Suprapubic skin (tissue), 3 donors: ENCODE measurements at regions not wholly inside any gene's neighbourhood (a gene's known extent, or its start where the extent isn't known, plus 50 kb on each side); places are given as distances from the start of the nearest gene placed in this dataset.

Experiments
- CTCF ChIP-seq, 2 donors: fragments of 200-600 bp in 1 of 2; fragments of 450-650 bp in 1 of 2; sonication (generic) in 1 of 2; IDR thresholded peaks; one replicate each; pipeline ENCODE4 v1.5.1; 2016 to 2019; ENCODE audit warnings: antibody characterized with exemption in 2 of 2, mild to moderate bottlenecking in 1 of 2, moderate library complexity in 1 of 2
- POLR2A ChIP-seq, 2 donors: fragments of 450-650 bp; IDR thresholded peaks; one replicate each; pipeline ENCODE4 v1.6.1; 2017; ENCODE audit warnings: antibody characterized with exemption in 2 of 2, mild to moderate bottlenecking in 2 of 2, moderate library complexity in 2 of 2

- TF ChIP-seq POLR2A (IDR thresholded peaks at IDR 0.05) (no peak), CTCF (IDR thresholded peaks at IDR 0.05) (no peak)
These were observed 76.8 kb downstream of the DLEU7 start for GRCh38 chr13:50766695-50767094.
